ENCODE measurements at regions not wholly inside any gene's neighbourhood (a gene's known extent, or its start where the extent isn't known, plus 50 kb on each side); places are given as distances from the start of the nearest gene placed in this dataset.

DNA sequence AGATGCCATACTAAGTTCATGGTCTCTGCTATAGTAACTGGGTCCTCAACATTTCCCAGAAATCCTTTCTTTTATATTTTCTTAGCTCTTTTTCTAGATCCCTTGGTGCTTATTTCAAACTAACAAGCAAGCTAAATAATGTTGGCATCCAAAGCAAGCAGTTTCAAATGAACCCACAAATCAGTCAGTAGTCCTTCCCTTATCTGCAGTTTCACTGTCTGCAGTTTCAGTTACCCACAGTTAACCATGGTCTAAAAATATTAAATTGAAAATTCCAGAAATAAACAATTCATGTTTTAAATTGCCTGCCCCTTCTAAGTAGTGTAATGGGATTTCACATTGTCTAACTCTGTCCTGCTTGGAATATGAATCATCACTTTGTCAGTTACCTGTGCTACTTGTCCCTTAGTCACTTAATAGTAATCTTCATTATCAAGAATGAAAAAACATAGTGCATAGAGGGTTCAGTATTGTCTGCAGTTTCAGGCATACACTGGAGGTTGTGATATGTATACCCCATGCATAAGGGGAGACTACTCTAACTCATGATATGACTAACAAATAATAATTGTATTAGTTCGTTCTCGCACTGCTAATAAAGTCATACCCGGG lies 633.7 kb downstream of the MECOM start:
- H3K4me1 ChIP-seq (ENCODE audit: control insufficient read depth, insufficient read depth, low read length): no peaks in the 10 kb centered on the region
- no peak overlapping the region for H3K27ac Mint-ChIP-seq
- H3K4me3 ChIP-seq (ENCODE audit: low read length): no peak overlapping the region
- WGBS, 2 experiments (ENCODE audit: insufficient coverage in 1 of 2, insufficient read length in 1 of 2): 93 to 100% methylated on average over 1 to 3 of the region's 3 CpGs
- no peaks in the 10 kb centered on the region for H3K9me3 ChIP-seq (ENCODE audit: control insufficient read depth, low read length)
- no peaks in the 10 kb centered on the region for H3K27me3 ChIP-seq (ENCODE audit: control insufficient read depth, insufficient read depth, low read length, poor library complexity, severe bottlenecking)
- H3K36me3 ChIP-seq (ENCODE audit: control insufficient read depth, insufficient read depth, low read length): no peaks in the 10 kb centered on the region
- no peak for DNase-seq
- no peaks in the 10 kb centered on the region for H3K27me3 Mint-ChIP-seq (ENCODE audit: insufficient read depth)
- H3K9me3 Mint-ChIP-seq: no peaks in the 10 kb centered on the region
- H3K4me1 Mint-ChIP-seq: no peaks in the 10 kb centered on the region
- no peak overlapping the region for H3K4me3 Mint-ChIP-seq
- no peak overlapping the region for H3K9ac ChIP-seq (ENCODE audit: extremely low read depth, low read length, poor library complexity, severe bottlenecking)
- no peaks in the 10 kb centered on the region for H3K36me3 Mint-ChIP-seq (ENCODE audit: low read depth)
- TF ChIP-seq, protein P1, sequence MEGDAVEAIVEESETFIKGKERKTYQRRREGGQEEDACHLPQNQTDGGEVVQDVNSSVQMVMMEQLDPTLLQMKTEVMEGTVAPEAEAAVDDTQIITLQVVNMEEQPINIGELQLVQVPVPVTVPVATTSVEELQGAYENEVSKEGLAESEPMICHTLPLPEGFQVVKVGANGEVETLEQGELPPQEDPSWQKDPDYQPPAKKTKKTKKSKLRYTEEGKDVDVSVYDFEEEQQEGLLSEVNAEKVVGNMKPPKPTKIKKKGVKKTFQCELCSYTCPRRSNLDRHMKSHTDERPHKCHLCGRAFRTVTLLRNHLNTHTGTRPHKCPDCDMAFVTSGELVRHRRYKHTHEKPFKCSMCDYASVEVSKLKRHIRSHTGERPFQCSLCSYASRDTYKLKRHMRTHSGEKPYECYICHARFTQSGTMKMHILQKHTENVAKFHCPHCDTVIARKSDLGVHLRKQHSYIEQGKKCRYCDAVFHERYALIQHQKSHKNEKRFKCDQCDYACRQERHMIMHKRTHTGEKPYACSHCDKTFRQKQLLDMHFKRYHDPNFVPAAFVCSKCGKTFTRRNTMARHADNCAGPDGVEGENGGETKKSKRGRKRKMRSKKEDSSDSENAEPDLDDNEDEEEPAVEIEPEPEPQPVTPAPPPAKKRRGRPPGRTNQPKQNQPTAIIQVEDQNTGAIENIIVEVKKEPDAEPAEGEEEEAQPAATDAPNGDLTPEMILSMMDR (conservative IDR thresholded peaks at IDR 0.05): no peak
- H3K27ac ChIP-seq (ENCODE audit: low read depth, low read length): no peak overlapping the region

DNA sequence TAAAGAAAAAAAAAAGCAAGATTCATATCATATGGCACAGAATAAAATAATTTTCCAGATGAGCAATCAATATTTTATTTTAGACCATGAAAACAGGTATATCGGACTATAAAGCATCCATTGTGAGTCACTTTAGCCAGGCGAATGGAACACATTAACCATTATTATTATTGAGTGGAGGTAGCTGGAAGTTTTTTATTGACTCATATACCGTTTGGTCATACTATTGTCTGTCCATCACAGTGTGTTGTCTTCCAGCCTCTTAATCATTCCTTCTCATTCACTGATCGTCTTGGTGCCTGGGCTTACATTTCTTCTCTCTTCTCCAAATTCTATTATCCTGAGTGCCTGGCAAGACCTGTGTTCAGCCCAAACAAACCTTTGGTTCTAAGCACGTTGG lies 634.8 kb downstream of the MECOM start:
- no peak overlapping the region for H3K4me3 ChIP-seq (ENCODE audit: low read length)
- H3K9me3 Mint-ChIP-seq: no peaks in the 10 kb centered on the region
- H3K27ac Mint-ChIP-seq: no peak overlapping the region
- no peak overlapping the region for H3K4me3 Mint-ChIP-seq
- TF ChIP-seq, protein P1 (conservative IDR thresholded peaks at IDR 0.05): no peak
- no peaks in the 10 kb centered on the region for H3K36me3 Mint-ChIP-seq (ENCODE audit: low read depth)
- 91 to 100% methylated on average over 3 to 5 of the region's 5 CpGs for WGBS, 2 experiments (ENCODE audit: insufficient coverage in 1 of 2, insufficient read length in 1 of 2)
- no peaks in the 10 kb centered on the region for H3K4me1 Mint-ChIP-seq
- H3K27me3 ChIP-seq (ENCODE audit: control insufficient read depth, insufficient read depth, low read length, poor library complexity, severe bottlenecking): no peaks in the 10 kb centered on the region
- no peak for DNase-seq
- H3K4me1 ChIP-seq (ENCODE audit: control insufficient read depth, insufficient read depth, low read length): no peaks in the 10 kb centered on the region
- no peaks in the 10 kb centered on the region for H3K36me3 ChIP-seq (ENCODE audit: control insufficient read depth, insufficient read depth, low read length)
- no peak overlapping the region for H3K9ac ChIP-seq (ENCODE audit: extremely low read depth, low read length, poor library complexity, severe bottlenecking)
- H3K27ac ChIP-seq (ENCODE audit: low read depth, low read length): no peak overlapping the region
- no peaks in the 10 kb centered on the region for H3K27me3 Mint-ChIP-seq (ENCODE audit: insufficient read depth)
- H3K9me3 ChIP-seq (ENCODE audit: control insufficient read depth, low read length): no peaks in the 10 kb centered on the region

DNA sequence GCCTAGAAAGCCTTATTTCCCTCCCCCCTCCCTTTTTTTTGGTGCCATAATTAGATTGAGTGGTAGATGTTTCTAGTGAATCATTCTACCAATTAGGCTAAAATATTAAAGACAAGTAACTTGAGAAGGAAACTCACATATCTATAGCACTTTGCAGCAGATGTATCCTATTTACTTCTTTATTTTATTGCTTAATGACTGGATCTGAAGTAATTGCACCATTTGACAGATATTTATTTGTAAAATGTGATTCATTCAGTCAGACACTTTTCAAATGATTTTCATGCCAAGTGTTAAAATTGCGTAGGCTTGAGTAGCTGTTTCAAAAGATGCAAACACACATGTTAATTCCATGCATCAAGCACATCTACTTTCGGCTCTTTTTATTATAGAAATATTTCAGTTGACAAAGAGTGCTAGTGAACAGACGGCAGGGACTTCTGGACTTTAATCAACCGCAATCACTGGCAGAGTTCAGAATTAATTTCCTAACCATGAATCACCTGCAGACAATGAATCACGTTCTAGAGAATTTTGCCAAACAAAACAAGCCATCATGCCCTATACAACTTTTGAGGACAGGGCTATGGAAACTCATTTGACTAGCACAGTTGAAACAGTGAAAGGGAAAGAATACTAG lies 636.8 kb downstream of the MECOM start:
- TF ChIP-seq, protein P1 (conservative IDR thresholded peaks at IDR 0.05): no peak
- no peaks in the 10 kb centered on the region for H3K4me1 ChIP-seq (ENCODE audit: control insufficient read depth, insufficient read depth, low read length)
- H3K36me3 Mint-ChIP-seq (ENCODE audit: low read depth): no peaks in the 10 kb centered on the region
- DNase-seq: no peak
- no peaks in the 10 kb centered on the region for H3K9me3 ChIP-seq (ENCODE audit: control insufficient read depth, low read length)
- peak overlapping the region; percentile 34 for H3K27ac ChIP-seq (ENCODE audit: low read depth, low read length)
- H3K4me1 Mint-ChIP-seq: no peaks in the 10 kb centered on the region
- no peaks in the 10 kb centered on the region for H3K36me3 ChIP-seq (ENCODE audit: control insufficient read depth, insufficient read depth, low read length)
- H3K27ac Mint-ChIP-seq: no peak overlapping the region
- 89 to 94% methylated on average over 2 to 5 of the region's 5 CpGs for WGBS, 2 experiments (ENCODE audit: insufficient coverage in 1 of 2, insufficient read length in 1 of 2)
- H3K27me3 Mint-ChIP-seq (ENCODE audit: insufficient read depth): no peaks in the 10 kb centered on the region
- no peaks in the 10 kb centered on the region for H3K27me3 ChIP-seq (ENCODE audit: control insufficient read depth, insufficient read depth, low read length, poor library complexity, severe bottlenecking)
- H3K9ac ChIP-seq (ENCODE audit: extremely low read depth, low read length, poor library complexity, severe bottlenecking): no peak overlapping the region
- H3K4me3 Mint-ChIP-seq: no peak overlapping the region
- no peaks in the 10 kb centered on the region for H3K9me3 Mint-ChIP-seq
- H3K4me3 ChIP-seq (ENCODE audit: low read length): no peak overlapping the region

All from endodermal cell (in vitro differentiated cells).